ENCODE measurements at regions not wholly inside any gene's neighbourhood (a gene's known extent, or its start where the extent isn't known, plus 50 kb on each side); places are given as distances from the start of the nearest gene placed in this dataset.

DNA sequence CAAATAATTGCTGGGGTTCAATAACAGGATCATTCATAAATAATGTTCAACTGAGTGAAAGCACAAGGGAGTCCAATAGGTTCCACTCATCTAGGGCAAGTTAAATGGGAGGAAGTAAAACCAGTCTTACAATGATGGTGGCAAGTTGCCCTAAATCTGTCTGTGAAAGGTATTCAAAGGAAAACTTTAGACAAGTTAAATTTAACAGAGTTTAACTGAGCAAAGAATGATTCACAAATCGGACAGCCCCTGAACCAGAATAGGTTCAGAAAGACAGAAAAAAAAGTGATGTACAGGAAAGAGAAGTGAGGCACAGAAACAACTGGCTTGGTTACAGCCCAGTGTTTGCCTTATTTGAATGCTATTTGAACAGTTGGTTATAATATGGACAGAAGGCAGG is 183.5 kb upstream of the ADGRL4 start:
- no peak overlapping the region for H3K23ac ChIP-seq (ENCODE audit: insufficient read length)
- ChIA-PET POLR2A (ENCODE audit: partially characterized antibody) (no interaction called here), CTCF (ENCODE audit: partially characterized antibody) (no interaction called here)
- H2BK5ac ChIP-seq (ENCODE audit: low read depth, low read length): no peak overlapping the region
- FAIRE-seq (no peak), DNase-seq (ENCODE audit: low read depth in 1 of 2, low spot score in 2 of 2) (no peak)
- H4K20me1 ChIP-seq (replicated peaks in 1 of 2; ENCODE audit: control insufficient read depth in 1 of 2, insufficient read depth in 2 of 2, low read length in 2 of 2): no peaks in the 10 kb centered on the region
- H3K4me1 ChIP-seq (replicated peaks in 1 of 4; ENCODE audit: control insufficient read depth in 3 of 4, insufficient read depth in 4 of 4, low read length in 3 of 4): peaks cover 0 to 4% (median 1%) of the 10 kb centered on the region in 4 experiments; a peak in 2 of 7 replicates
- no peaks in the 10 kb centered on the region for H3K9me3 ChIP-seq (ENCODE audit: insufficient read depth in 2 of 2, low read depth in 1 of 2, low read length in 1 of 2)
- H2BK120ac ChIP-seq (replicated peaks; ENCODE audit: low read depth, low read length): no peak overlapping the region
- no peak overlapping the region for H3K14ac ChIP-seq (ENCODE audit: insufficient read length)
- no peak overlapping the region for H2BK20ac ChIP-seq (ENCODE audit: low read length)
- H4K5ac ChIP-seq (ENCODE audit: insufficient read length, low read depth, low read length): no peak overlapping the region
- no peak overlapping the region for H3K4me3 ChIP-seq (ENCODE audit: extremely low read depth in 1 of 4, insufficient read depth in 2 of 4, low read depth in 3 of 4, low read length in 4 of 4)
- no peak overlapping the region for H4K91ac ChIP-seq (replicated peaks; ENCODE audit: insufficient read length, low read length)
- no peaks in the 10 kb centered on the region for H3K79me2 ChIP-seq (ENCODE audit: control insufficient read depth in 1 of 2, insufficient read depth in 2 of 2, low read length in 2 of 2)
- no peak overlapping the region for H3K56ac ChIP-seq (replicated peaks; ENCODE audit: insufficient read length, low read depth, low read length)
- H3K36me3 ChIP-seq (ENCODE audit: control insufficient read depth in 2 of 4, insufficient read depth in 4 of 4, low read length in 3 of 4): no peaks in the 10 kb centered on the region
- WGBS, 2 experiments (ENCODE audit: extremely low coverage in 1 of 2, insufficient coverage in 1 of 2, insufficient read length in 1 of 2, insufficient replicate concordance in 2 of 2, low coverage in 1 of 2, low lambda C conversion rate in 2 of 2, missing lambda C conversion rate in 1 of 2): 95% methylated on average over 1 of the region's 1 CpG; no CpG with 5 or more reads in 1 of the 2 experiments
- no peaks in the 10 kb centered on the region for H3K23me2 ChIP-seq (ENCODE audit: low read depth, low read length)
- no peak overlapping the region for H2BK15ac ChIP-seq (ENCODE audit: low read length)
- H3K9ac ChIP-seq (replicated peaks in 1 of 4; ENCODE audit: extremely low read depth in 1 of 4, low read depth in 3 of 4, low read length in 3 of 4): no peak overlapping the region
- no peaks in the 10 kb centered on the region for H3K79me1 ChIP-seq (ENCODE audit: low read depth, low read length)
- H3K18ac ChIP-seq (ENCODE audit: extremely low read depth, low read length): no peak overlapping the region
- H3K4me2 ChIP-seq (ENCODE audit: insufficient read depth in 1 of 2, low read depth in 2 of 2, low read length in 2 of 2): no peak overlapping the region
- H4K8ac ChIP-seq (ENCODE audit: extremely low read depth, insufficient read depth, low read length): no peak overlapping the region
- no peaks in the 10 kb centered on the region for H3K27me3 ChIP-seq (replicated peaks in 1 of 4; ENCODE audit: control insufficient read depth in 3 of 4, extremely low read depth in 1 of 4, insufficient read depth in 3 of 4, low read length in 3 of 4)
- H3K4ac ChIP-seq (replicated peaks; ENCODE audit: insufficient read length, low read depth, low read length): no peak overlapping the region
- H2BK12ac ChIP-seq (ENCODE audit: low read depth, low read length): no peak overlapping the region
- no peak overlapping the region for H2AK5ac ChIP-seq (ENCODE audit: low read depth, low read length)
- no peak overlapping the region for H2AFZ ChIP-seq (ENCODE audit: low read length)
- H3K27ac ChIP-seq (ENCODE audit: low read depth, low read length): no peak overlapping the region
- TF ChIP-seq EP300 (IDR thresholded peaks at IDR 0.05; ENCODE audit: borderline replicate concordance in 1 of 2, low read depth in 2 of 2, low read length in 2 of 2) (no peak), PHF8 (conservative IDR thresholded peaks at IDR 0.05; ENCODE audit: low read depth, low read length) (no peak), RAD21 (IDR thresholded peaks at IDR 0.05 in 1 of 2, conservative IDR thresholded peaks at IDR 0.05 in 1 of 2; ENCODE audit: low read depth in 2 of 2, low read length in 2 of 2) (no peak), POLR2AphosphoS5 (IDR thresholded peaks at IDR 0.05; ENCODE audit: low read depth, low read length) (no peak), RXRA (IDR thresholded peaks at IDR 0.05; ENCODE audit: insufficient read depth, low read depth, low read length) (no peak), CTCF (IDR thresholded peaks at IDR 0.05; ENCODE audit: control extremely low read depth in 1 of 3, insufficient read depth in 1 of 3, low read depth in 1 of 3, low read length in 3 of 3) (no peak), NANOG (IDR thresholded peaks at IDR 0.05; ENCODE audit: insufficient read depth, low read depth, low read length, poor library complexity, severe bottlenecking) (no peak), CBX8 (IDR thresholded peaks at IDR 0.05; ENCODE audit: borderline replicate concordance, low read depth, low read length) (no peak)
- TF ChIP-seq, protein P1, sequence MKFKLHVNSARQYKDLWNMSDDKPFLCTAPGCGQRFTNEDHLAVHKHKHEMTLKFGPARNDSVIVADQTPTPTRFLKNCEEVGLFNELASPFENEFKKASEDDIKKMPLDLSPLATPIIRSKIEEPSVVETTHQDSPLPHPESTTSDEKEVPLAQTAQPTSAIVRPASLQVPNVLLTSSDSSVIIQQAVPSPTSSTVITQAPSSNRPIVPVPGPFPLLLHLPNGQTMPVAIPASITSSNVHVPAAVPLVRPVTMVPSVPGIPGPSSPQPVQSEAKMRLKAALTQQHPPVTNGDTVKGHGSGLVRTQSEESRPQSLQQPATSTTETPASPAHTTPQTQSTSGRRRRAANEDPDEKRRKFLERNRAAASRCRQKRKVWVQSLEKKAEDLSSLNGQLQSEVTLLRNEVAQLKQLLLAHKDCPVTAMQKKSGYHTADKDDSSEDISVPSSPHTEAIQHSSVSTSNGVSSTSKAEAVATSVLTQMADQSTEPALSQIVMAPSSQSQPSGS (IDR thresholded peaks at IDR 0.05; ENCODE audit: low read length): no peak

All from H1 (cell line).